ENCODE measurements at regions not wholly inside any gene's neighbourhood (a gene's known extent, or its start where the extent isn't known, plus 50 kb on each side); places are given as distances from the start of the nearest gene placed in this dataset.

GRCh38 chr13:21318891-21319532, 140.1 kb downstream of the ZDHHC20 start:
- no peak for TF ChIP-seq CTCF (IDR thresholded peaks at IDR 0.05)
- no peak for TF ChIP-seq RELA (CRISPR knock-in tag; IDR thresholded peaks at IDR 0.05; ENCODE audit: borderline replicate concordance)
- TF ChIP-seq ZNF263 (CRISPR knock-in tag; IDR thresholded peaks at IDR 0.05; ENCODE audit: low read depth), result no peak
- TF ChIP-seq AR (CRISPR knock-in tag; IDR thresholded peaks at IDR 0.05), result no peak
- no peak for TF ChIP-seq PREB (CRISPR knock-in tag; IDR thresholded peaks at IDR 0.05; ENCODE audit: borderline replicate concordance)
- no peak for TF ChIP-seq GTF2I (CRISPR knock-in tag; conservative IDR thresholded peaks at IDR 0.05)
- no peak for TF ChIP-seq JUN (CRISPR knock-in tag; IDR thresholded peaks at IDR 0.05)
- TF ChIP-seq ATF2 (CRISPR knock-in tag; IDR thresholded peaks at IDR 0.05; ENCODE audit: borderline replicate concordance, low read depth), result no peak
- TF ChIP-seq NFYB (CRISPR knock-in tag; conservative IDR thresholded peaks at IDR 0.05; ENCODE audit: low read depth), result no peak

Data from WTC11 (cell line).